ENCODE measurements at regions not wholly inside any gene's neighbourhood (a gene's known extent, or its start where the extent isn't known, plus 50 kb on each side); places are given as distances from the start of the nearest gene placed in this dataset.

GRCh38 chr5:63650581-63650980 is 311.7 kb downstream of the HTR1A start:
- H3K4me1 Mint-ChIP-seq, result no peaks in the 10 kb centered on the region
- Histone ChIP-seq H3K27ac (ENCODE audit: low read length) (no peak overlapping the region), H3K4me3 (ENCODE audit: low read length) (no peak overlapping the region), H3K4me1 (ENCODE audit: control insufficient read depth, insufficient read depth, low read length) (no peaks in the 10 kb centered on the region), H3K9me3 (ENCODE audit: control insufficient read depth, insufficient read depth, low read length) (peaks cover 1% of the 10 kb centered on the region), H3K27me3 (ENCODE audit: control insufficient read depth, insufficient read depth, low read length) (no peaks in the 10 kb centered on the region), H3K36me3 (ENCODE audit: control insufficient read depth, insufficient read depth, low read length) (no peaks in the 10 kb centered on the region)
- no peak for ATAC-seq
- H3K27ac Mint-ChIP-seq, result no peak overlapping the region
- WGBS (ENCODE audit: insufficient coverage), result 100% methylated on average over 1 of the region's 2 CpGs
- intact Hi-C loops (cut with micrococcal nuclease), result no loop called here
- DNase-seq, result no peak
- no peaks in the 10 kb centered on the region for H3K27me3 Mint-ChIP-seq (ENCODE audit: low read depth in 2 of 2)
- H3K36me3 Mint-ChIP-seq, result no peaks in the 10 kb centered on the region
- no peak for TF ChIP-seq CTCF (IDR thresholded peaks at IDR 0.05)
- H3K4me3 Mint-ChIP-seq, result no peak overlapping the region
- H3K9me3 Mint-ChIP-seq, result peaks cover 2 to 23% of the 10 kb centered on the region in 2 donors

- no peaks in the 10 kb centered on the region for H3K36me3 Mint-ChIP-seq
- DNase-seq, result no peak
- H3K27me3 Mint-ChIP-seq (ENCODE audit: low read depth in 2 of 2), result no peaks in the 10 kb centered on the region
- peaks cover 5 to 23% of the 10 kb centered on the region in 2 donors for H3K9me3 Mint-ChIP-seq
- peaks cover 5% of the 10 kb centered on the region for H3K9me3 ChIP-seq (ENCODE audit: control insufficient read depth, insufficient read depth, low read length)
- no peak for ATAC-seq
- H3K4me3 ChIP-seq (ENCODE audit: low read length), result no peak overlapping the region
- H3K27ac Mint-ChIP-seq, result no peak overlapping the region
- H3K27me3 ChIP-seq (ENCODE audit: control insufficient read depth, insufficient read depth, low read length), result no peaks in the 10 kb centered on the region
- H3K4me1 Mint-ChIP-seq, result no peaks in the 10 kb centered on the region
- no peak overlapping the region for H3K4me3 Mint-ChIP-seq
- TF ChIP-seq CTCF (IDR thresholded peaks at IDR 0.05), result no peak
- intact Hi-C loops (cut with micrococcal nuclease), result no loop called here
- no peaks in the 10 kb centered on the region for H3K36me3 ChIP-seq (ENCODE audit: control insufficient read depth, insufficient read depth, low read length)
- H3K27ac ChIP-seq (ENCODE audit: low read length), result no peak overlapping the region
- H3K4me1 ChIP-seq (ENCODE audit: control insufficient read depth, insufficient read depth, low read length), result no peaks in the 10 kb centered on the region
Measured at GRCh38 chr5:63648376-63648775, 313.9 kb downstream of the HTR1A start.

- intact Hi-C loops (cut with micrococcal nuclease), result no loop called here
- no peaks in the 10 kb centered on the region for H3K27me3 Mint-ChIP-seq (ENCODE audit: low read depth in 2 of 2)
- H3K4me3 ChIP-seq (ENCODE audit: low read length), result no peak overlapping the region
- peaks cover 6% of the 10 kb centered on the region for H3K36me3 Mint-ChIP-seq
- no peaks in the 10 kb centered on the region for H3K27me3 ChIP-seq (ENCODE audit: control insufficient read depth, insufficient read depth, low read length)
- 96% methylated on average over 4 of the region's 4 CpGs for WGBS (ENCODE audit: insufficient coverage)
- DNase-seq, result no peak
- H3K4me3 Mint-ChIP-seq, result no peak overlapping the region
- H3K4me1 Mint-ChIP-seq, result no peaks in the 10 kb centered on the region
- no peak overlapping the region for H3K27ac Mint-ChIP-seq
- TF ChIP-seq CTCF (IDR thresholded peaks at IDR 0.05), result no peak
- H3K27ac ChIP-seq (ENCODE audit: low read length), result no peak overlapping the region
- H3K9me3 Mint-ChIP-seq, result peaks cover 11 to 23% of the 10 kb centered on the region in 2 donors
- no peak for ATAC-seq
- H3K4me1 ChIP-seq (ENCODE audit: control insufficient read depth, insufficient read depth, low read length), result no peaks in the 10 kb centered on the region
- H3K9me3 ChIP-seq (ENCODE audit: control insufficient read depth, insufficient read depth, low read length), result peaks cover 9% of the 10 kb centered on the region
- no peaks in the 10 kb centered on the region for H3K36me3 ChIP-seq (ENCODE audit: control insufficient read depth, insufficient read depth, low read length)
Measured at GRCh38 chr5:63629951-63630630, 332.2 kb downstream of the HTR1A start.

GRCh38 chr5:63613442-63613841 is 348.8 kb downstream of the HTR1A start:
- no peaks in the 10 kb centered on the region for H3K36me3 ChIP-seq (ENCODE audit: control insufficient read depth, insufficient read depth, low read length)
- 100% methylated on average over 3 of the region's 3 CpGs for WGBS (ENCODE audit: insufficient coverage)
- H3K27me3 ChIP-seq (ENCODE audit: control insufficient read depth, insufficient read depth, low read length), result no peaks in the 10 kb centered on the region
- intact Hi-C loops (cut with micrococcal nuclease), result loop anchor here (5.0 kb wide), 1 partner anchor 336 kb away; no protein-coding TSS in a partner anchor
- no peaks in the 10 kb centered on the region for H3K9me3 ChIP-seq (ENCODE audit: control insufficient read depth, insufficient read depth, low read length)
- Mint-ChIP-seq H3K27ac (no peak overlapping the region), H3K27me3 (ENCODE audit: low read depth in 2 of 2) (no peaks in the 10 kb centered on the region), H3K36me3 (no peaks in the 10 kb centered on the region), H3K9me3 (peaks cover 3% of the 10 kb centered on the region in 2 donors), H3K4me3 (no peak overlapping the region), H3K4me1 (no peaks in the 10 kb centered on the region)
- H3K27ac ChIP-seq (ENCODE audit: low read length), result no peak overlapping the region
- no peak overlapping the region for H3K4me3 ChIP-seq (ENCODE audit: low read length)
- H3K4me1 ChIP-seq (ENCODE audit: control insufficient read depth, insufficient read depth, low read length), result no peaks in the 10 kb centered on the region
- DNase-seq, result no peak
- TF ChIP-seq CTCF (IDR thresholded peaks at IDR 0.05), result no peak
- no peak for ATAC-seq
